8988T (cell line): ENCODE measurements at regions not wholly inside any gene's neighbourhood (a gene's known extent, or its start where the extent isn't known, plus 50 kb on each side); places are given as distances from the start of the nearest gene placed in this dataset.
"Not testable (repeated sequence)": the region's sequence is repeated elsewhere in the genome, so short reads cannot be mapped to it uniquely, and the experiment has no call there.

Experiments used
- DNase-seq: peaks from one replicate; pipeline ENCODE4 v3.0.0; 2011

DNA sequence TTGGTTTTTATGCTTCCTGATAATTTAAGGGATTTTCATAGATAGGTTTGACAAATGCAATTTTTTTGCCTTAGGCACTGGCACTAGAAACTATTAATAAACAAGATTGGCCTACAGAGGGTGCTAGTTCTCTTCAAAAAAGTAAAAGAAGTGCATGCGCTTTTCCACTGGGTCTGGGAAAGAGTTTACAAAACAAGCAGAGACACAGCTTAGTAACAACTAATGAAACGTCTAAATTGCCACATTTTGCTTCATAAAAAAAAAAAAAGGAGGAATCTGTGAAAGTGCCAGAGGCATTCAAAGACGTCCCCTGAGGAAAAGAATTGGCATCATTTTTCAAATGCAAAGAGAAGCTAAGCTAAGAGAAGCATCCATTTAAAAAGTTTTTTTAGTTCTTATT is 58.3 kb upstream of the EEA1 start:
- no peak for DNase-seq

GRCh38 chr12:92987846-92988621 is 58.9 kb upstream of the EEA1 start:
- no peak for DNase-seq

DNA sequence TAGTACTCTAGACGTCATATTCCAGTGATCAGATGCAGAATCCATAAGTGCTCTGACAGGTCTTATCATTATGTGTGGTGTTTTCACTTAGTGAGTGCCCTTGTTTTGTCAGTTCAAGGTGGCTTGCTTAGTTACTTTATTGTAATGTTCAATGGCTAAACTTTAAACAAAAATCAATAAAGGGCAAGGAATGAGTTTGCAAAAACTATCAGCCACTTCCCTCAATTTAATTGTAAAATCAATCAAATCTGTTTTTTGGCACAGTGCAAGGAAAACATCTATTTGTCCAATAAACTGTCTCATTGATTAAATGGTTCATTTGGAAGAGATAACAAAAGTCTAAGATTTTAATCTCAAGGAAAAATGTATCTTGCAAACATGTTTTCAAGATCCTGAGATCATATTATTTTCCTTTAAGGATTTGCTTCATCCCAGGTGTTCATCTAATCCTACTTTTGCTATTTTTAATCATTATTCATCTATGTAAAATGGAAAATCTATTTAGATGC is 59.6 kb upstream of the EEA1 start:
- DNase-seq, result no peak

GRCh38 chr12:92989715-92990484 is 60.8 kb upstream of the EEA1 start:
- DNase-seq, result no peak

DNA sequence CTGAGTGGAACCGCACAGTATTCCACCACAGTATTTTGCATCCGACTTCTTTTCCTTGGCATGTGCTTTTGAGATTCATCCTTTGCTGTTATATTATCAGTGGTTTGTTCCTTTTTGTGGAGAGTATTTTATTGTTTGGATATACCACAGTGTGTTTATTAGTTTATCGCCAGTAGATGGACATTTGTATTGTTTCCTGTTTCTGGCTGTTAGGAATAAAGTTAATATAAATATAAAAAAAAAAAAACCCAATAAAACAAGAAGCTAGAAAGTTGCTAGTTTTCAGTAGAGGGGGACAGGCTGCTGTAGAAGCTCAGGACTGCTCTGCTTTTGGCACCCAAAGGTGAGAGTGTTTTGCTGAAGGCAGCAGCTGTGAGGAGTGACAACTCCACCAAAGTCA is 62.0 kb upstream of the EEA1 start:
- no peak for DNase-seq

DNA sequence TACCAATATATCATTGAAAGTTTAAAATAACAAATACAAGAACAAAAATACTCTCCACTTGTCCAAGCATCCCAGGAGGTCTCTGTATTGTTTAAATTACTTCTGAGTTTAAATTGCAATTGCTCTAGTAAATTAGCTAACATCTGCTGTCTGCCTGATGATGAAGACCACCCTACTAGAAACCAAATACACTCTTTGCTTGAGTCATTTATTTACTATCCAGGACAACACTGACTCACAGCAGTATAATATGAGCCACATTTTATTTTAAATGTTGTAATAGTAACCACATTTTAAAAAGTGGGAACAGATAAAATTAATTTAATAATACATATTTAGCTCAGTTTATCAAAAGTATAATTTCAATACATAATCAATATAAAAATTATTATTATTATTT is 62.9 kb upstream of the EEA1 start:
- no peak for DNase-seq

- DNase-seq, result no peak
Observed at GRCh38 chr12:92993259-92993658, 64.2 kb upstream of the EEA1 start.

DNA sequence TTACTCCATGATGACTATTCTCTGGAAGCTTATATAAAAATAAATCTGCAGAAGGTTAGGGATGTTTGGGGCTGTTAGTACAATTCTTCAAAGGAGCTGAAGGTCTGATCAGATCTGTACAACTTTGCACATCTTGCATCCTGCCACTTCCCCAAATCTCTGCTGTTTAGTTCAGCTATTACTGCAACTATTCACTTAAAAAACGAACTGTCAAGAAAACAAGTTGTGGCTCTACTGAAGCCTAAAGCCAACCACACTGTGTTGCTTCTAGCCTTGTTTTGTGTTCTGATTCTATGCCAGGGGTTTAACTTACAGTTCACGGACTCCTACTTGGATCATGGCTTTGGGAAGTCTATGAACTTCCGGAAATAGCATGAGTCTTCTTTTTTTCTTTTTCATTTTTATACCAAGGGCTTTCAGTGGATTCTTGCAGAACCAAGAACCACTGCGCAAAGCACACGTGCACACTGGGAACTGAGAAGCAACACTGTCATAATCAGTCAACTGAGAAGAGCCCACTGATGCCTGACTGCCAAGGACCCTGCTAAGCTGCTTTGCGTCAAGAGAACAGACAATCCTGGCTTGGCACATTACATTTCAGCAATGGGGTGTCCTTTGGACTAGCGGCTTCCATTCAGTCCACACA is 66.3 kb upstream of the EEA1 start:
- DNase-seq, result no peak

DNA sequence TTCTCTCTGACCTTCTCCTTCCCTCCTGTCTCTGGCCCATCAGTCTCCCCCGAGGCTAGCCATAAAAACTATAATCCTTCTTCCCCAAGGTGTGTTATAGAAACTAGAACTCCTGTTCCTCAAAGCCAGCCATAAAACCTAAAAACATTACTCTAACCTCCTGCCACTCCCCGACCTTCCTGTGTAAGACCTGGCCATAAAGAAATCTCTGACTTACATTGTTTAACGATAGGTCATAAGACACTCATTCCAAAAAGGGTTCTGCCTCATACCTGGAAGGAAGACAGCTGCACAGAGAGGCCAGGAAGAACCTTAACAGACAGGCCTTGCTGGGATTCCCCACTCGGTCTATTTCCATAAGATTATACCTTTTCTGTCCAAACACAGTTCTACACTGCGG is 70.9 kb upstream of the EEA1 start:
- no peak for DNase-seq

- no peak for DNase-seq
Observed at GRCh38 chr12:93001407-93001806, 72.3 kb upstream of the EEA1 start.

DNA sequence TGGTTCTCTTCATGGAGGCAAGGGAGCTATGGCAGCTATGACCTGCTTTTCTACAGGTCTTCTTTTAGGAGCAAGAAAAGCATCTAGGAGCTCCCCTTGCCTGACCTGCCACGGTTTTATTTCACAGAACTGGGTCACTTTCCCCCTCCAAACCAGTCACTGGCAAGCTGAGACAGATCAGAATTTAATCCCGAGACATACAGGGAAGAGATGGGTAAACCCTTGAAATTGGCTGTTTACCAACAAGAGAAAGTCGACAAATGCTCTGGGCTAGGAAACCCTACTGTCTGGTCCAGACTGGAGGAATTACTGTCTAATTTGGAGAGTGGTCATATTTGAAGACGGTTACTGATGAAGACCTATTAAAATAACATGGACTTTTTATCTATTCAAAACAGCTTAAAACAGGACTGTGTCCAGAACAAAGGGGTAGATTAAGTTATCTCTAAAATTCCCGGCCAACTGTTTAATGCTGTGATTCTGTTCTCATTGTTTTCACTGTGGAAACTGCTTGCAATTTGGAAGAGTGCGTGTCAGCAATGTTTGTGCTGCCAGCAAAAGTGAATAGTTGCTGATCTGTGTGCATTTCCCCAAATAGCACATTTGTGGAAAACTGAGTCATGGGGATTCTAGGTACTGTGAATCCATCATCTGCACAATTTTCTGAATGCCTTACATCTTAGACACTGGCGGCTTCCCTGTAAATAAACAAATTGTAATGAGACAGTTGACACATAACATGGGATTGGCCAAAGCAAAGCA is 73.4 kb upstream of the EEA1 start:
- no peak for DNase-seq

GRCh38 chr12:93003531-93004239 is 74.6 kb upstream of the EEA1 start:
- DNase-seq, result no peak

DNA sequence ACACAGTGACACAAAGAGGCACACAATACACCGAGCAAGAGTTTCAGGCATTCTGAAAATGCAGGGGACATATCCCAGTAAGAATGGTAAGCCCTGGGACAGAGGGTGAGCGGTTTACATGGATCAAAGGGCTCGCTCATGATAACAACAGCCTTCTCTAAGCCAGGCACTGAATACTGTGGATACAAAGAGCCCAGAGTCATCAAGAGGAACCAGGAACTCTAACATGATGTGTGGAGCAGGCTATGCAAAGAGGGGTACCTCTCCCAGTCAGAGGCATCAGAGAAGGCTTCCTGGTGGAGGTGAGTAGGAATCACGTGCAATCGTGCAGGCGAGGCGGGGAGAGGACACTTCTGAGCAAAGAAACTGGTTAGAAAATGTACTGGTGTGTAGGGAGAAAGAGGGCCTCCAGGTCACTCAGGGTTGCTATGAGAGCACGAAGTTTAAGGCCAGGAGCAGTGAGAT is 76.9 kb upstream of the EEA1 start:
- no peak for DNase-seq

GRCh38 chr12:93006471-93007208 is 77.5 kb upstream of the EEA1 start:
- no peak for DNase-seq

- no peak for DNase-seq
Observed at GRCh38 chr12:93007544-93007943, 78.4 kb upstream of the EEA1 start.

DNA sequence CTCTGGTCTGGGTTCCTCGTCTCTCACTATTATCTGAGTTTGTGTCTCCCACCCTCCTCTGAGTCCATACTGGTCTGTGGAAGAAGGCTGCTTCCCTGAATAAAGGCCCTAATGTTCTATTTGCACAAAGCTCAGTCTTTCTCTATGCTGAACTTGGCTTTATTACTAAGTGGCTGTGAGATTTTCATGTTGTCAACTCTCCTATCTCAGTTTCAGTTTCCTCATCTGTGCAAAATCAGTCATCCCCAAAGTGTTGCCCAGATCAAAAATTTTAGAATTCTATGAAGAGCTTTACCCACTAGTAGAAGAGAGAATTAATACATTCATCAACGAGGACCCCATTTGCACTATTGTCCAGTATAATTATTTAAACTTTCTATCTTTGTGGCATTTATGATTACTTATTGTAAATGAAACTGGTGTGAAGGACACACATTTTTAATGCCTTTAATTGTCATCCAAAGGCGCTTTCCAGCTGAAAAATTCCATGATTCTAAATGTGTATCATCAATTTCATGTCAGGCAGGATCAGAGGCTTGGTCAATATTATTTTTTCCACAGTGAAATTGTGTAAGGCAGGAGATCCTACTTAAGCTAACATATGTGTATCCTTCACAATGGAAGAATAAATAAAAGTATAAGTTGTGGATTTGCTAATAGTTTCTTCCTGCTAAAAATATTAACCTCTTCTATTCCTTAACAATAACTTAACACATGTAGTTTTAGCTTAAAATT is 79.1 kb upstream of the EEA1 start:
- DNase-seq, result no peak

DNA sequence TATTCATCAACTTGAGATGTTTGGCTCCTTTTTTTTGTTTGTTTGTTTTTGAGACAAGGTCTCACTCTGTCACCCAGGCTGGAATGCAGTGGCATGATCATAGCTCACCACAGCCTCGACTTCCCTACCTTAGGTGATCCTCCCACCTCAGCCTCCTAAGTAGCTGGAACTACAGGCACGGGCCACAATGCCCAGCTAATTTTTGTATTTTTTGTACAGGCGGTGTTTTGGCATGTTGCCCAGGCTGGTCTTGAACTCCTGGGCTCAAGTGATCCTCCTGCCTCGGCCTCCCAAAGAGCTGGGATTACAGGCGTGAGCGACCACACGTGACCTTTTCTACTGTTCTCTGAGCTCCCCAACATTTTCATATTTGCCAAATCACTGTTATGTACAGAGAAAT is 79.8 kb upstream of the EEA1 start:
- DNase-seq, result not testable (repeated sequence)

- no peak for DNase-seq
Observed at GRCh38 chr12:93009533-93009932, 80.4 kb upstream of the EEA1 start.

DNA sequence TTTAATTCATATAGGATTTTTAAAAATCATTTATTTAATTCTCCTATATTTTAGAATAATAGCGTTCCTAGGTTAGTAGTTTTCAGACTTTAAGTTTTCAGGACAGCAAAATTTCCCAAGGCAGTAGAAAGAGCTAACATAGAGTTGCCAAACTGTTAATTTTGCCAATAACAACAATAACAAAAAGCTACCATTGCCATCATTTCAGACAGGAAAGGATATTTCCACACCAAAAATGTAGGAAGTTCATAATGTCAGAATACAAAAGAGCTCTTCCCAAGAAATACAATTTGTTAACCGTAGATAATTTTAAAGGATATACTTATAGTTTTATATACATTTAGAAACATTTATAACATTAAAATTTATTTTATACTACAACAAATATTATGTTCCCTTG is 81.4 kb upstream of the EEA1 start:
- DNase-seq, result no peak

- no peak for DNase-seq
Observed at GRCh38 chr12:93011100-93011499, 82.0 kb upstream of the EEA1 start.
